SU-DHL-6 (cell line): ENCODE measurements at regions not wholly inside any gene's neighbourhood (a gene's known extent, or its start where the extent isn't known, plus 50 kb on each side); places are given as distances from the start of the nearest gene placed in this dataset.

Experiments
- CTCF ChIP-seq: fragments of 200-600 bp; sonication (generic); IDR thresholded peaks from one replicate; pipeline ENCODE4 v1.5.1; 2017; ENCODE audit warnings: antibody characterized with exemption, mild to moderate bottlenecking, low read length, moderate library complexity; ENCODE audit not compliant: insufficient read depth, poor library complexity, severe bottlenecking
- EZH2phosphoT487 ChIP-seq: fragments of 200-600 bp; sonication (generic), shearing (Covaris generic); conservative IDR thresholded peaks from 2 replicates; pipeline ENCODE4 v1.6.1; 2018; ENCODE audit warnings: mild to moderate bottlenecking, antibody characterized with exemption, low read length, moderate library complexity, mixed read lengths

- TF ChIP-seq CTCF, result no peak
- TF ChIP-seq EZH2phosphoT487, result no peak
Observed at GRCh38 chr19:31595521-31595920, 246.3 kb upstream of the TSHZ3 start.
